ENCODE measurements at regions not wholly inside any gene's neighbourhood (a gene's known extent, or its start where the extent isn't known, plus 50 kb on each side); places are given as distances from the start of the nearest gene placed in this dataset.

DNA sequence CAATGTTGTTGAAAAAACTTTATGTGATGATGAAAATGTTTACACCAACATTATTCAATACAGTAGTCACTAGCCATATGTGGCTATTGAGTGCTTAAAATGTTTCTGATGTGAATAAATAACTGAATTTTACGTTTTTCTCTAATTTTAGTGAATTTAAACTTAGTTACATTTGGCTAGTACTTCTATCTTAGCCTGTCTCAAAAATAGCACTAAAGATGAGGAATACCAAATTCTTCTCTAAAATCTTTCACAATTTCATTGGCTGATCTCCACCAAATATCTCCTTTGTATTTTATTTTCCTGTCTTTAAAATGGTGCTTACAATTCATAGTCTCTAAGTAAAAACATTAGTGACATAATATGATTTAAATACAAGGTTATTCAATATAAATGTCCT, 83.7 kb upstream of the RND3 start:
- no peak for TF ChIP-seq EZH2 (IDR thresholded peaks at IDR 0.05; ENCODE audit: insufficient read depth, low read length)
- TF ChIP-seq, protein P1, sequence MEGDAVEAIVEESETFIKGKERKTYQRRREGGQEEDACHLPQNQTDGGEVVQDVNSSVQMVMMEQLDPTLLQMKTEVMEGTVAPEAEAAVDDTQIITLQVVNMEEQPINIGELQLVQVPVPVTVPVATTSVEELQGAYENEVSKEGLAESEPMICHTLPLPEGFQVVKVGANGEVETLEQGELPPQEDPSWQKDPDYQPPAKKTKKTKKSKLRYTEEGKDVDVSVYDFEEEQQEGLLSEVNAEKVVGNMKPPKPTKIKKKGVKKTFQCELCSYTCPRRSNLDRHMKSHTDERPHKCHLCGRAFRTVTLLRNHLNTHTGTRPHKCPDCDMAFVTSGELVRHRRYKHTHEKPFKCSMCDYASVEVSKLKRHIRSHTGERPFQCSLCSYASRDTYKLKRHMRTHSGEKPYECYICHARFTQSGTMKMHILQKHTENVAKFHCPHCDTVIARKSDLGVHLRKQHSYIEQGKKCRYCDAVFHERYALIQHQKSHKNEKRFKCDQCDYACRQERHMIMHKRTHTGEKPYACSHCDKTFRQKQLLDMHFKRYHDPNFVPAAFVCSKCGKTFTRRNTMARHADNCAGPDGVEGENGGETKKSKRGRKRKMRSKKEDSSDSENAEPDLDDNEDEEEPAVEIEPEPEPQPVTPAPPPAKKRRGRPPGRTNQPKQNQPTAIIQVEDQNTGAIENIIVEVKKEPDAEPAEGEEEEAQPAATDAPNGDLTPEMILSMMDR (IDR thresholded peaks at IDR 0.05; ENCODE audit: insufficient read depth, low read depth, low read length): no peak

All from astrocyte (in vitro differentiated cells and primary cell).